EH (cell line): ENCODE measurements at regions not wholly inside any gene's neighbourhood (a gene's known extent, or its start where the extent isn't known, plus 50 kb on each side); places are given as distances from the start of the nearest gene placed in this dataset.
A peak's percentile ranks its signal among the peaks of the same experiment; 100 is the strongest.
"Not testable (repeated sequence)": the region's sequence is repeated elsewhere in the genome, so short reads cannot be mapped to it uniquely, and the experiment has no call there.

Experiments
- DNase-seq: peaks from one replicate; pipeline ENCODE4 v3.0.0-alpha.2; 2015; ENCODE audit warnings: low read depth

GRCh38 chr6:4677011-4677750 lies 99.0 kb upstream of the CDYL start:
- DNase-seq: no peak

DNA sequence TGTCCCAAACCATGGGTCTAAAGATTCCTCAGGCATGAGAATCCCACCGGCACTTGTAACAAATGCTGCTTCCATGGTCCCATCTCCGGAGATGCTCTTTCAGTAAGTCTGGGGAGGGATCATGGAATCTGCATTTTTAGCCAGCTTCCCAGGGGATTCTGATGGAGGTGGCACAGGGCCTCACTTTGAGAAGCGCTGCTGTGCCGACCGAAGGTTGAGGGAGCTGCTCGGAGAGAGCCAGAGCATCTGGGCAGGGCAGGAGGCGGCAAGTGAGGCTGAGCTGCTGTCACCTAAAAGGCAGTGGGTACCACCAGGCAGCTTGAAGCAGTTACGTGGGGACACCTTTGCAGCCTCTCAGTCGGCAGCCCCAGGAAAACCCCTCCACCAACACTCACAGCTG lies 100.2 kb upstream of the CDYL start:
- DNase-seq: no peak

DNA sequence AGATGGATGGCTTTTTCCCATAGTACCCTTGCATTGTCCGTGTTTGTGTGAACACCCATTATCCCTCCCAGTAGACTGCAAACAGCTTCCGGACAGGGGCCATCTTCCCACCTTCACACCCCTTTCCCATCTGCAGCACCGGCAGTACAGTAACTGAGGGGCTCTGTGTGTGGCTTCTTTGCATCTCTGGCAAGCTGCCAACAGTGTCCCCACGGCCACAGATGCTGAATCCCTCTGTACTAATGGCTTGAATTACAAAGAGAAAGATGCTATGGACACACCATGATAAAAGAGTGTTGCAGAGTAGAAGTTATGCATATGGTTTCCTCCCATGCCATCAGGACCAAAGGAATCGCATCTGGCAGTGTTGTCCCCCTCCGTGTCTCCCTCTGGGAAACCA lies 101.1 kb upstream of the CDYL start:
- DNase-seq: no peak

GRCh38 chr6:4673861-4674260 lies 102.3 kb upstream of the CDYL start:
- DNase-seq: no peak

- peak; percentile 70 for DNase-seq
Measured at GRCh38 chr6:4672772-4673171, 103.4 kb upstream of the CDYL start.

DNA sequence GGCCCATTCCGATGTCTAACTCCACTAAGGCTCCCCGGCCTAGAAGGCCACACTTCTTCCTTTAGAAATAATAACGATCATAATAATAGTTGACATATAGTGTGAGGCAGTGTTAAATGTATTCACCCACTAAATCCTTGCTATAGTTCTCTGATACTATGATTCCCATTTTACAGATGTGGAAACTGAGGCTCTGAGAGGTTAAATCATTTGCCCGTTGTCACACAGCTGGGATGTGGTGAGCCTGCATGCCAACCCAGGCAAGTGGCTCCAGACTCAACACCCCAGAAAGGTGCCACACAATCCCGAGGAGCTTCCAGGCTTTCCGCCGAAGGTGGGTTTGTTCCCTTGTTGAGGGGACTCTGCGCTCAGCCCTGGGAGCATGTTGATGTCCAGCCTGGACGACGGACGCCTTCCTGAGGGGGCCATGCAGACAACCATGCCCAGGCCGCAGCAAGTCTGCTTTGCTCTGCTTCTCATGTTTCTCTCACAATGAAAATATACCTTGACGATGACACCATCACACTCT lies 104.6 kb upstream of the CDYL start:
- DNase-seq: no peak

- DNase-seq: no peak
Measured at GRCh38 chr6:4670824-4671409, 105.3 kb upstream of the CDYL start.

DNA sequence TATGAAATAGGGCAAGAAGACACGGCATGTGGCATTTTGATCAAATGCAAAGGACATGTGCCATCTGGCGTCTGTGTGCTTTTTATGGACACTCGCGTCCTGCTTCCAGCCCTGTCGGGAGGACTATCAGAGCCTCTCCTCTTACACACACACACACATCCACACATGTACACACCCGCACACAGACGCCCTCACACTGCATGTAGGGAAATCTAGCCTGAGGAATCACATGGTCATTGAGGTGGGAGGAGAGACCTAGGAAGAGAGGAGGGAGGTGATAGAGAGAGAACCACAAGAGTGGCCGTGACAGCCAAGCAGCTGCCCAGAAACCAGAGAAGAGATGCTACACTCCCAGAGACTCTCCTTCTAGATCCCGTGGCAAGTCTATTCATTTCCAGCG lies 105.9 kb upstream of the CDYL start:
- DNase-seq: no peak

- DNase-seq: peak; percentile 65
Measured at GRCh38 chr6:4668271-4669179, 107.7 kb upstream of the CDYL start.

DNA sequence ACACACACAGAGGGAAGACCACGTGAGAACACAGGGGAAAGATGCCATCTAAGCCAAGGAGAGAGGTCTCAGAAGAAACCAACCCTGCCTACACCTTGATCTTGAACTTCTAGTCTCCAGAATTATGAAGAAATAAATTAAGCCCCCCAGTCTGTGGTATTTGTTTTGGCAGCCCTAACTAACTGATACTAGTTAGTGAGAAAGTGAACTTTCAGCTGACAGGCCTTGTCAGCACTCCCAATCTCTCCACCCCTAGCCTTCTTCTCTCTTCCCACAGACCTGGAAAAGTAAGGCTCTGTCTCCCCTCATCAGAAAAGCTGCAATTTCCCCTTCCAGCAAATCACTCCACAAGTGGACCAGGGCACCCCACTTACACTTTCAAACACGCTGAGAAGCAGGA lies 108.6 kb upstream of the CDYL start:
- DNase-seq: no peak

- no peak for DNase-seq
Measured at GRCh38 chr6:4666886-4667513, 109.2 kb upstream of the CDYL start.

GRCh38 chr6:4665489-4666417 lies 110.5 kb upstream of the CDYL start:
- peak; percentile 65 for DNase-seq

- DNase-seq: no peak
Measured at GRCh38 chr6:4664911-4665310, 111.3 kb upstream of the CDYL start.

GRCh38 chr6:4664117-4664626 lies 112.0 kb upstream of the CDYL start:
- peak; percentile 92 for DNase-seq

DNA sequence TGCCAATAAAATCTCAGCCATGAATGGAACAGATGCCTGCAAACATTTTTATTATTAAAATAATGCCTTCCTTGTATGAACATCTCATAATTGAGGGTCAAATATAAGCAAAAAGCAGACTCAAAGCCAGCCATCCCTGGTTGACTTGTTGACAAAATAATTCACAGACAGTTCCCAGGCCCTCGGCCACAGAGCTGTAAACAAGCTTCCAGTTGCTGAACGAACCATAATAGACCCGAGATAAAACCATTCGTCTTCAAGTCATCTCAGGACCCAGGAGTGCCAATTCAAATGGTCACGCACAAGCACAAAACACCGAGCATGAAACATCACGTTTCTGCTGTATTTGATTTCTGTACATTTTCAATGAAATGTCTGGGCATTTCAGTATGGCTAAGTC lies 113.3 kb upstream of the CDYL start:
- DNase-seq: no peak

- DNase-seq: no peak
Measured at GRCh38 chr6:4661391-4661790, 114.8 kb upstream of the CDYL start.

DNA sequence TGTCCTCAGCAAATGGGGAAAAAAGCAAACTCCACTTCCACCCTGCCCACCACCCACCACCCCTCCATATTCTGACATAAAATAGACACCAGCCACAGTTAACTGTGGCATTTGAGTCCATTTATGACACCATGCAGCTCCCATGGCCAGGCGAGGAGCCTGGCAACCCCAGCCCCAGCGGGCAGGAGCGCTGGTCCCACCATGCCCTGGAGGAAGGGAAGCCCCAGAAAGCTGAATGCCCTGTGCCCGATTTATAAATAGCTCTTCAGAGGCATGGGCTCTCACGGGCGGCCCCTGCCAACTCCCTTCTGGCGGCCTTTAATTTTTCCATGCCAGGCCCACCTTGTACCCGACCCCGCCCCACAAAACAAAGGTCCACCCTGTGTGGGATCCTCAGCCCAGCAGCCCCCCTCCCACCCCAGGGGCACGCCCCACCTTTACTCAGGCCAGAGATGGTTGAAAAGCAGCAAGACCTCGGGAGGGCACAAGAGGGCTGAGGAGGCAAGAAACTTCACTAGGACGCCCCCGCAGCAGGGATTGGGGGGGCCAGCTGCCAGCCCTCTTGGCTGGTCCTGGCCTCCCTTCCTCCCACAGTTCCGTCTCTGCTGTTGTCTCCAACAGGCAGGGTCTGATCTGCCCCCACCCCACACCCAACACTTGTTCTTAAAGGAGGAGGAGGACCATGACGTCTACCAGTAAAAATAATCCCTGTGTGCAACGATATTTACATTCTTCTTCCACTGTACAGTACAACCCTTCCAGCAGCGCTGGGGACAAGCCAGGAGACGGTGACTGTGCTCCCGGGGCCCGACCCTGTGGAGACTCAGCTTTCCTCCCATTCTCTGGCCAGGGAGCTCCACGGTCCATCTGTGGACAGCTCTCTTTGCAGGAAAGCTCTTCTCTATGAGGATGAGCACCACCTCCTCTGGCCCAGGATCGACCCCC lies 115.6 kb upstream of the CDYL start:
- DNase-seq: no peak

DNA sequence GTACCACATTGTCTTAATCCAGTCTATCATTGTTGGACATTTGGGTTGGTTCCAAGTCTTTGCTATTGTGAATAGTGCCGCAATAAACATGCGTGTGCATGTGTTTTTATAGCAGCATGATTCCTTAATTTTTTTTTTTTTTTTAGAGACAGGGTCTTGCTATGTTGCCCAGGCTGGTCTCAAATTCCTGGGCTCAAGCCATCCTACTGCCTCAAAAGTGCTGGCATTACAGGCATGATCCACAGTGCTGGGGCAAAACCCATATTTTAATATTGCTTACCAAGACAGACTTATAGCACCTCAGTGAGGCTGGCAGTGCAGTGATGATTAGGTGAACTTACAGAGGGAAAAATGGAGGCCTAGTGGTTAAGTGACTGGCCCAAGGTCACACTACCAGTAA lies 116.5 kb upstream of the CDYL start:
- DNase-seq: not testable (repeated sequence)

DNA sequence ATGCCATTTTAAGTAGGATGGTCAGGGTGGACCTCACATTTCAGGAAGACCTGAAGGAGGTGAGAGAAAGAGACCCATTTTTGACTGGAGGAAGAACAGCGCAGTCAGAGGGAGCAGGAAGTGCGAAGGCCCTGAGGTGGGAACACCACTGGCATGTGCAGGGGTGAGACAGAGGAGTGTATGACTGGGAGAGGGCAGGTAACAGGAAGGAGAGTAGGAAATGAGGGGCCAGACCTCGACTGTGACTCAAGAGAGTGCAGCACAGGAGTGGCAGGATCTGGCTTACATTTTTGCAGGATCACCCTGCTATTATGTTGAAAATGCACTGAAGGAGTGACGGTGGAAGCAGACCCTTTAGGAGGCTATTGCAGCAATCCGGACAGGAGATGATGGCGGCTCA lies 117.7 kb upstream of the CDYL start:
- no peak for DNase-seq

DNA sequence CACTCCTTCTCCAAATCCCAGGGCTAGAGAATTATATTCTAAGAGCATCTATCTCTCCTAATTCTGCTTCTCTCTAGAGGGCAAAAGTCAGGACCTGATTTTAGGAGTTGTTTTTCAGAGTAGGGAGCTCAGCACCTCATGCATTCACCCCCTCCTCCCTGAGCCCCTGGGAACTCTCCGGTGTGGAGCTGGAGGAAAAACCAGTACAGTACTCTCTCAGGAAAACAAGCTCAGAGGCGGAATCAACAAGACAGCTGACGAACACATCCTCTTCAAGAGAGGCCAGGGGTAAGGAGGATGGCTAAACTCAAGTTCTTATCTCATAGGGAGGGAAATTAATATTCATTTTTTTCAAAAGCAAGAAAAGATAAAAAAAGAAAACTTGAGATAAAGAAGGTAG lies 120.1 kb upstream of the CDYL start:
- no peak for DNase-seq
